ENCODE measurements at regions not wholly inside any gene's neighbourhood (a gene's known extent, or its start where the extent isn't known, plus 50 kb on each side); places are given as distances from the start of the nearest gene placed in this dataset.

GRCh38 chr15:93720607-93721006 is 510.8 kb upstream of the MCTP2 start:
- no peak overlapping the region for H3K27ac ChIP-seq (ENCODE audit: low read depth, low read length)
- H3K9ac ChIP-seq (ENCODE audit: low read length): no peak overlapping the region
- peaks cover 0 to 4% of the 10 kb centered on the region in 2 experiments; a peak in 1 of 4 replicates for H3K9me3 ChIP-seq (ENCODE audit: control insufficient read depth in 1 of 2, insufficient read depth in 1 of 2, low read depth in 1 of 2, low read length in 2 of 2)
- ChIA-PET CTCF (no interaction called here), POLR2A (no interaction called here), RAD21 (ENCODE audit: low non-redundant PET in 1 of 2, low total read pairs in 2 of 2, uncharacterized antibody in 2 of 2, unreplicated experiment in 2 of 2) (no interaction called here)
- H3K4me1 ChIP-seq (ENCODE audit: control insufficient read depth in 1 of 2, insufficient read depth in 2 of 2, low read length in 2 of 2): no peaks in the 10 kb centered on the region
- H3K4me3 ChIP-seq (replicated peaks in 1 of 2; ENCODE audit: low read depth in 1 of 2, low read length in 2 of 2): no peak overlapping the region
- H3K9me2 ChIP-seq (ENCODE audit: insufficient read depth): no peaks in the 10 kb centered on the region
- H2AFZ ChIP-seq (ENCODE audit: low read depth, low read length, poor library complexity, severe bottlenecking): no peak overlapping the region
- intact Hi-C loops (cut with micrococcal nuclease): no loop called here
- H3K79me2 ChIP-seq (ENCODE audit: insufficient read depth, low read length): no peaks in the 10 kb centered on the region
- TF ChIP-seq RAD21 (IDR thresholded peaks at IDR 0.05; ENCODE audit: low read depth) (no peak), MAX (IDR thresholded peaks at IDR 0.05) (no peak), ZNF274 (IDR thresholded peaks at IDR 0.05; ENCODE audit: low read depth, low read length) (no peak), EZH2 (IDR thresholded peaks at IDR 0.05) (no peak), ELF1 (IDR thresholded peaks at IDR 0.05; ENCODE audit: borderline replicate concordance, low read depth) (no peak), ZFX (IDR thresholded peaks at IDR 0.05) (no peak), YY1 (IDR thresholded peaks at IDR 0.05; ENCODE audit: extremely low read depth, insufficient replicate concordance, low read depth, low read length) (no peak), ZBTB33 (IDR thresholded peaks at IDR 0.05; ENCODE audit: extremely low read depth, insufficient replicate concordance, low read length) (no peak), EZH2phosphoT487 (IDR thresholded peaks at IDR 0.05; ENCODE audit: borderline replicate concordance) (no peak)
- H3K27me3 ChIP-seq (ENCODE audit: insufficient read depth, low read length): no peaks in the 10 kb centered on the region
- no peaks in the 10 kb centered on the region for H4K20me1 ChIP-seq (ENCODE audit: insufficient read depth)
- BruUV-seq (replicated peaks): no TSS peak
- ATAC-seq (no peak), DNase-seq (ENCODE audit: low read depth, low spot score) (no peak)
- no peaks in the 10 kb centered on the region for H3K36me3 ChIP-seq (ENCODE audit: control insufficient read depth in 1 of 2, insufficient read depth in 2 of 2, low read length in 2 of 2)
- H3K4me2 ChIP-seq (ENCODE audit: low read length): no peak overlapping the region
